Bronchial epithelial cell (primary cell): ENCODE measurements at regions not wholly inside any gene's neighbourhood (a gene's known extent, or its start where the extent isn't known, plus 50 kb on each side); places are given as distances from the start of the nearest gene placed in this dataset.

ENCODE experiments used
- DNase-seq: peaks from one replicate; pipeline ENCODE4 v3.0.0-alpha.2; 2010; ENCODE audit warnings: low read depth
- FAIRE-seq: peaks from 2 replicates; lab custom pipeline; 2011; peaks lifted over from hg19 to GRCh38; lab: Jason Lieb, UNC
- H3K27me3 ChIP-seq: 2 replicates; pipeline ENCODE4 v1.5.1; 2011; ENCODE audit warnings: low read length; ENCODE audit not compliant: control insufficient read depth, insufficient read depth
- H3K36me3 ChIP-seq: 2 replicates; pipeline ENCODE4 v1.5.1; 2011; ENCODE audit warnings: low read length; ENCODE audit not compliant: control insufficient read depth, insufficient read depth
- H3K4me3 ChIP-seq: 2 replicates; pipeline ENCODE4 v1.5.1; 2011; ENCODE audit warnings: mild to moderate bottlenecking, low read depth, low read length, control low read depth
- CTCF ChIP-seq: IDR thresholded peaks from 2 replicates; pipeline ENCODE4 v1.5.1; 2011; ENCODE audit warnings: mild to moderate bottlenecking, moderate library complexity, low read length, control low read depth, inconsistent platforms; ENCODE audit not compliant: insufficient read depth, severe bottlenecking

GRCh38 chr2:240219208-240219890 lies 78.9 kb upstream of the OTOS start:
- FAIRE-seq (no peak), DNase-seq (no peak)
- Histone ChIP-seq H3K4me3 (no peak overlapping the region), H3K27me3 (peaks cover 3% of the 10 kb centered on the region), H3K36me3 (no peaks in the 10 kb centered on the region)
- no peak for TF ChIP-seq CTCF

- H3K4me3 ChIP-seq: no peak overlapping the region
- H3K27me3 ChIP-seq: peaks cover 3% of the 10 kb centered on the region
- DNase-seq (peak; percentile 66), FAIRE-seq (no peak)
- TF ChIP-seq CTCF: no peak
- H3K36me3 ChIP-seq: no peaks in the 10 kb centered on the region
Measured at GRCh38 chr2:240220371-240220770, 79.9 kb upstream of the OTOS start.

GRCh38 chr2:240223631-240224030 lies 83.2 kb upstream of the OTOS start:
- peaks cover 3% of the 10 kb centered on the region for H3K27me3 ChIP-seq
- DNase-seq (no peak), FAIRE-seq (no peak)
- no peak for TF ChIP-seq CTCF
- no peak overlapping the region for H3K4me3 ChIP-seq
- no peaks in the 10 kb centered on the region for H3K36me3 ChIP-seq

- FAIRE-seq (no peak), DNase-seq (peak; percentile 39)
- Histone ChIP-seq H3K4me3 (no peak overlapping the region), H3K27me3 (no peaks in the 10 kb centered on the region), H3K36me3 (no peaks in the 10 kb centered on the region)
- no peak for TF ChIP-seq CTCF
Measured at GRCh38 chr2:240224676-240225075, 84.2 kb upstream of the OTOS start.

GRCh38 chr2:240225131-240225530 lies 84.7 kb upstream of the OTOS start:
- FAIRE-seq (no peak), DNase-seq (no peak)
- no peaks in the 10 kb centered on the region for H3K36me3 ChIP-seq
- H3K27me3 ChIP-seq: no peaks in the 10 kb centered on the region
- no peak for TF ChIP-seq CTCF
- no peak overlapping the region for H3K4me3 ChIP-seq
